ENCODE measurements at regions not wholly inside any gene's neighbourhood (a gene's known extent, or its start where the extent isn't known, plus 50 kb on each side); places are given as distances from the start of the nearest gene placed in this dataset.

DNA sequence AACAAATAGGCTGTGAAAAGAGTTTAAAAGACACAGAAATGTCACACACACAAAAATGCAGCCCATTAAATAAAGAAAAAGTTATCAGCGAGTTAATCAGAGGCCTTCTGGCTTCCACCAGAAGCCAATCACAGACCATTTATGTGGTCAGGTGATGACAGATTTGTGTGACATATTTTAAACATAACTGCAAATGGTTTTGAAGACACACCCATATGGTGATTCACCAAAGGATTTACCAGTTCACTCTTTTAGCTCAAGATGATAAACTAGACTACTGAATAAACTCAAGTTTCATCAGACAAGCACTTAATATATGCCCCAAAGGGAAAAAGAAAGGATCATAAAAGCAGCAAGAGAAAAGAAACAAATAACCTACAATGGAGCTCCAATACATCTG lies 181.2 kb downstream of the SPANXN4 start:
- Histone ChIP-seq H3K14ac (ENCODE audit: insufficient read length) (no peak overlapping the region), H2BK15ac (ENCODE audit: low read length) (no peak overlapping the region), H3K4me3 (ENCODE audit: extremely low read depth in 1 of 4, insufficient read depth in 2 of 4, low read depth in 3 of 4, low read length in 4 of 4) (no peak overlapping the region), H2BK120ac (replicated peaks; ENCODE audit: low read depth, low read length) (no peak overlapping the region), H4K20me1 (replicated peaks in 1 of 2; ENCODE audit: control insufficient read depth in 1 of 2, insufficient read depth in 2 of 2, low read length in 2 of 2) (no peaks in the 10 kb centered on the region), H2BK5ac (ENCODE audit: low read depth, low read length) (no peak overlapping the region), H3K56ac (replicated peaks; ENCODE audit: insufficient read length, low read depth, low read length) (no peak overlapping the region), H2BK20ac (ENCODE audit: low read length) (no peak overlapping the region), H3K36me3 (ENCODE audit: control insufficient read depth in 2 of 4, insufficient read depth in 4 of 4, low read length in 3 of 4) (no peaks in the 10 kb centered on the region), H2AK5ac (ENCODE audit: low read depth, low read length) (no peak overlapping the region), H3K79me1 (ENCODE audit: low read depth, low read length) (no peaks in the 10 kb centered on the region), H3K4me1 (replicated peaks in 1 of 4; ENCODE audit: control insufficient read depth in 3 of 4, insufficient read depth in 4 of 4, low read length in 3 of 4) (no peaks in the 10 kb centered on the region), H2AFZ (ENCODE audit: low read length) (no peak overlapping the region), H4K8ac (ENCODE audit: extremely low read depth, insufficient read depth, low read length) (no peak overlapping the region), H3K4ac (replicated peaks; ENCODE audit: insufficient read length, low read depth, low read length) (no peak overlapping the region), H3K9ac (replicated peaks in 1 of 4; ENCODE audit: extremely low read depth in 1 of 4, low read depth in 3 of 4, low read length in 3 of 4) (no peak overlapping the region), H3K4me2 (ENCODE audit: insufficient read depth in 1 of 2, low read depth in 2 of 2, low read length in 2 of 2) (no peak overlapping the region), H4K91ac (replicated peaks; ENCODE audit: insufficient read length, low read length) (no peak overlapping the region), H3K18ac (ENCODE audit: extremely low read depth, low read length) (no peak overlapping the region), H4K5ac (ENCODE audit: insufficient read length, low read depth, low read length) (no peak overlapping the region), H2BK12ac (ENCODE audit: low read depth, low read length) (no peak overlapping the region), H3K27me3 (replicated peaks in 1 of 4; ENCODE audit: control insufficient read depth in 3 of 4, extremely low read depth in 1 of 4, insufficient read depth in 3 of 4, low read length in 3 of 4) (no peaks in the 10 kb centered on the region), H3K23ac (ENCODE audit: insufficient read length) (no peak overlapping the region), H3K9me3 (ENCODE audit: insufficient read depth in 2 of 2, low read depth in 1 of 2, low read length in 1 of 2) (no peaks in the 10 kb centered on the region), H3K27ac (ENCODE audit: low read depth, low read length) (no peak overlapping the region), H3K79me2 (ENCODE audit: control insufficient read depth in 1 of 2, insufficient read depth in 2 of 2, low read length in 2 of 2) (no peaks in the 10 kb centered on the region), H3K23me2 (ENCODE audit: low read depth, low read length) (no peaks in the 10 kb centered on the region)
- POLR2A ChIA-PET (ENCODE audit: partially characterized antibody): no interaction called here
- CTCF ChIA-PET (ENCODE audit: partially characterized antibody): no interaction called here
- FAIRE-seq: no peak
- WGBS, 2 experiments (ENCODE audit: extremely low coverage in 1 of 2, insufficient coverage in 1 of 2, insufficient read length in 1 of 2, insufficient replicate concordance in 2 of 2, low coverage in 1 of 2, low lambda C conversion rate in 2 of 2, missing lambda C conversion rate in 1 of 2): 91% methylated on average over 1 of the region's 1 CpG; no CpG with 5 or more reads in 1 of the 2 experiments
- TF ChIP-seq SP4 (IDR thresholded peaks at IDR 0.05; ENCODE audit: low read length): no peak
- no peak for DNase-seq (ENCODE audit: low read depth in 1 of 2, low spot score in 2 of 2)

Data from H1 (cell line).